CD4-positive, alpha-beta T cell (primary cell): ENCODE measurements at regions not wholly inside any gene's neighbourhood (a gene's known extent, or its start where the extent isn't known, plus 50 kb on each side); places are given as distances from the start of the nearest gene placed in this dataset.
"Not testable (repeated sequence)": the region's sequence is repeated elsewhere in the genome, so short reads cannot be mapped to it uniquely, and the experiment has no call there.

Experiments
- ATAC-seq: fragments of 200-7000 bp; cut with Tn5 transposase; one replicate; pipeline ENCODE4 v1.10.0; 2022; ENCODE audit warnings: mild to moderate bottlenecking; ENCODE audit not compliant: poor library complexity
- CTCF ChIA-PET: fragments of 350-600 bp; sonication (Branson Sonifier 250); formaldehyde crosslinking; loops from one replicate; lab custom pipeline; 2021; ENCODE audit warnings: antibody characterized with exemption, inconsistent platforms; lab: Charles Lee
- POLR2A ChIA-PET: fragments of 350-600 bp; sonication (Branson Sonifier 250); formaldehyde crosslinking; loops from one replicate; lab custom pipeline; 2021; ENCODE audit warnings: antibody characterized with exemption, inconsistent platforms; lab: Charles Lee
- DNase-seq, 14 experiments: peaks; one replicate each; pipeline ENCODE4 v3.0.0-alpha.2; 2013 to 2020; ENCODE audit warnings: mixed read lengths in 2 of 14
- H3K27ac ChIP-seq, 2 donors: one replicate each; pipeline versions ENCODE4 v1.5.1 to v1.7.0; 2013; ENCODE audit warnings: low read length in 2 of 2, low read depth in 1 of 2, mild to moderate bottlenecking in 1 of 2
- H3K27me3 ChIP-seq, 2 experiments: 1 replicate in 1 of 2; 2 replicates in 1 of 2; pipeline versions ENCODE4 v1.6.1 to v1.7.0; 2013; ENCODE audit warnings: low read length in 2 of 2, control low read depth in 1 of 2, mild to moderate bottlenecking in 1 of 2, moderate library complexity in 1 of 2; ENCODE audit not compliant: insufficient read depth in 2 of 2, control insufficient read depth in 1 of 2
- H3K36me3 ChIP-seq: one replicate; pipeline ENCODE4 v1.6.1; 2013; ENCODE audit warnings: low read length, control low read depth; ENCODE audit not compliant: insufficient read depth
- H3K4me1 ChIP-seq: one replicate; pipeline ENCODE4 v1.6.1; 2013; ENCODE audit warnings: low read length, control low read depth; ENCODE audit not compliant: insufficient read depth
- H3K4me3 ChIP-seq: one replicate; pipeline ENCODE4 v1.5.1; 2013; ENCODE audit warnings: mild to moderate bottlenecking, low read length, moderate library complexity
- H3K9me3 ChIP-seq, 2 experiments: 1 replicate in 1 of 2; 2 replicates in 1 of 2; pipeline versions ENCODE4 v1.6.1 to v1.7.0; 2013; ENCODE audit warnings: low read length in 2 of 2, mild to moderate bottlenecking in 2 of 2, control low read depth in 1 of 2, moderate library complexity in 1 of 2; ENCODE audit not compliant: control insufficient read depth in 1 of 2, insufficient read depth in 1 of 2
- H3K27ac Mint-ChIP-seq: one replicate; pipeline ENCODE4 v1.8.0; 2020; ENCODE audit warnings: mixed read lengths
- H3K27me3 Mint-ChIP-seq: one replicate; pipeline ENCODE4 v1.8.0; 2021; ENCODE audit warnings: mixed read lengths
- H3K36me3 Mint-ChIP-seq: one replicate; pipeline ENCODE4 v1.8.0; 2021; ENCODE audit warnings: low read depth, mixed read lengths
- H3K4me1 Mint-ChIP-seq: one replicate; pipeline ENCODE4 v1.8.0; 2021; ENCODE audit warnings: low read depth, mixed read lengths
- H3K4me3 Mint-ChIP-seq: one replicate; pipeline ENCODE4 v1.8.0; 2020; ENCODE audit warnings: mild to moderate bottlenecking, mixed read lengths
- H3K9me3 Mint-ChIP-seq: one replicate; pipeline ENCODE4 v1.8.0; 2020; ENCODE audit warnings: mixed read lengths
- CTCF ChIP-seq: fragments of 200-600 bp; IDR thresholded peaks from one replicate; pipeline ENCODE4 v1.8.0; 2022; ENCODE audit warnings: antibody characterized with exemption, mild to moderate bottlenecking
- intact Hi-C, 2 experiments: fragments of 100-400 bp; cut with DNase I in 1 of 2; cut with micrococcal nuclease in 1 of 2; formaldehyde crosslinking; loops; one replicate each; pipeline versions ENCODE4 v1.15.1 to v1.9.0; 2023 to 2025; cut with DNase I, micrococcal nuclease

- H3K27ac ChIP-seq, result no peak overlapping the region
- Mint-ChIP-seq H3K27ac (no peak overlapping the region), H3K4me3 (no peak overlapping the region), H3K36me3 (no peaks in the 10 kb centered on the region), H3K9me3 (no peaks in the 10 kb centered on the region), H3K27me3 (peaks cover 53% of the 10 kb centered on the region), H3K4me1 (no peaks in the 10 kb centered on the region)
- ChIA-PET POLR2A (no interaction called here), CTCF (no interaction called here)
- no peak for ATAC-seq
- H3K4me3 ChIP-seq, result no peak overlapping the region
- H3K27me3 ChIP-seq, result peaks cover 7 to 13% of the 10 kb centered on the region in 2 experiments
- intact Hi-C loops, result no loop called here
- no peak for TF ChIP-seq CTCF
- H3K4me1 ChIP-seq, result no peaks in the 10 kb centered on the region
- no peak for DNase-seq
- H3K9me3 ChIP-seq, result no peaks in the 10 kb centered on the region
- no peaks in the 10 kb centered on the region for H3K36me3 ChIP-seq
Observed at GRCh38 chr1:30161953-30162352, 561.4 kb downstream of the MATN1 start.

- Histone ChIP-seq H3K36me3 (no peaks in the 10 kb centered on the region), H3K4me3 (no peak overlapping the region), H3K27me3 (peaks cover 7 to 16% of the 10 kb centered on the region in 2 experiments), H3K27ac (no peak overlapping the region), H3K9me3 (no peaks in the 10 kb centered on the region), H3K4me1 (no peaks in the 10 kb centered on the region)
- POLR2A ChIA-PET, result no interaction called here
- CTCF ChIA-PET, result no interaction called here
- Mint-ChIP-seq H3K9me3 (no peaks in the 10 kb centered on the region), H3K36me3 (no peaks in the 10 kb centered on the region), H3K4me1 (no peaks in the 10 kb centered on the region), H3K4me3 (no peak overlapping the region), H3K27me3 (peaks cover 51% of the 10 kb centered on the region), H3K27ac (no peak overlapping the region)
- ATAC-seq (no peak), DNase-seq (no peak)
- no peak for TF ChIP-seq CTCF
- intact Hi-C loops, result no loop called here
Observed at GRCh38 chr1:30160999-30161689, 562.2 kb downstream of the MATN1 start.

- intact Hi-C loops, result no loop called here
- no peak overlapping the region for H3K27ac Mint-ChIP-seq
Observed at GRCh38 chr1:30159015-30159414, 564.4 kb downstream of the MATN1 start.

GRCh38 chr1:30155698-30156097, 567.7 kb downstream of the MATN1 start:
- H3K27ac ChIP-seq, H3K9me3 Mint-ChIP-seq, H3K4me1 Mint-ChIP-seq, DNase-seq, H3K27ac Mint-ChIP-seq, H3K27me3 ChIP-seq, POLR2A ChIA-PET, ATAC-seq, CTCF ChIA-PET, H3K4me3 ChIP-seq, H3K36me3 ChIP-seq, H3K4me3 Mint-ChIP-seq, intact Hi-C loops, H3K4me1 ChIP-seq, H3K36me3 Mint-ChIP-seq: not testable (repeated sequence)
- peaks cover 5 to 13% of the 10 kb centered on the region in 2 experiments for H3K9me3 ChIP-seq
- peaks cover 15% of the 10 kb centered on the region for H3K27me3 Mint-ChIP-seq

More at GRCh38 chr1:30159015-30159414, 564.4 kb downstream of the MATN1 start:
- Histone ChIP-seq H3K27ac (no peak overlapping the region), H3K4me3 (no peak overlapping the region), H3K36me3 (no peaks in the 10 kb centered on the region), H3K9me3 (no peaks in the 10 kb centered on the region), H3K27me3 (peaks cover 0 to 8% of the 10 kb centered on the region in 2 experiments), H3K4me1 (no peaks in the 10 kb centered on the region)
- no peak for TF ChIP-seq CTCF
- ATAC-seq, result no peak
- H3K4me3 Mint-ChIP-seq, result no peak overlapping the region
- H3K4me1 Mint-ChIP-seq, result no peaks in the 10 kb centered on the region
- peaks cover 35% of the 10 kb centered on the region for H3K27me3 Mint-ChIP-seq
- ChIA-PET CTCF (no interaction called here), POLR2A (no interaction called here)
- peaks cover 2% of the 10 kb centered on the region for H3K9me3 Mint-ChIP-seq
- no peaks in the 10 kb centered on the region for H3K36me3 Mint-ChIP-seq
- DNase-seq, result no peak

- H3K9me3 Mint-ChIP-seq, H3K4me3 ChIP-seq, ATAC-seq, H3K4me3 Mint-ChIP-seq, CTCF ChIA-PET, H3K27me3 ChIP-seq, H3K36me3 ChIP-seq, DNase-seq, H3K27ac Mint-ChIP-seq, H3K36me3 Mint-ChIP-seq, H3K27ac ChIP-seq, H3K4me1 ChIP-seq, intact Hi-C loops, POLR2A ChIA-PET, H3K4me1 Mint-ChIP-seq: not testable (repeated sequence)
- H3K27me3 Mint-ChIP-seq, result peaks cover 10% of the 10 kb centered on the region
- peaks cover 6 to 13% of the 10 kb centered on the region in 2 experiments for H3K9me3 ChIP-seq
Observed at GRCh38 chr1:30155253-30155652, 568.1 kb downstream of the MATN1 start.
